ENCODE measurements at regions not wholly inside any gene's neighbourhood (a gene's known extent, or its start where the extent isn't known, plus 50 kb on each side); places are given as distances from the start of the nearest gene placed in this dataset.

DNA sequence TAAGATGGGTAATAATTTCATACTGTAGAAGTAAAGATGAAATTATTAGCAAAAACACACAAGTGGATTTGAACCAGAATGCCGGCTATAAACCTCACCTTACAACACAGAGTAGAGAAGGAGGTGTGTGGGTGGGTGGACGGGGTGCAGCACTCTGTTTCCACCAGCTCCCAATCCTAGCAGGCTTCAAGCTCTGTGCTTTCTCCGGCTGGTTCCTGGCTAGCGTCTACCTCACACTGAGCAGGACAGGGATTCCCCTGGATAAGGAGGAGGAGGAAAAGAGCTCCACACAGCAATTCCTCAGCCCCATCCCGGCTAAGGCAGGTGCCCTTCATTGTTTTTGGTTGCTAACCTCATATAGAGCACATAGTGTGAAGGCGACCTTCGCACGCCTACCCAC, 453.3 kb downstream of the C6orf118 start:
- Histone ChIP-seq H3K4me1 (ENCODE audit: control insufficient read depth in 2 of 2, insufficient read depth in 2 of 2, low read length in 2 of 2) (no peaks in the 10 kb centered on the region), H3K27me3 (ENCODE audit: control insufficient read depth in 2 of 2, insufficient read depth in 2 of 2, low read length in 2 of 2) (no peaks in the 10 kb centered on the region), H3K4me3 (ENCODE audit: low read length) (no peak overlapping the region), H3K36me3 (ENCODE audit: control insufficient read depth in 2 of 3, insufficient read depth in 3 of 3, low read length in 3 of 3) (no peaks in the 10 kb centered on the region), H3K27ac (ENCODE audit: low read depth, low read length) (no peak overlapping the region), H3K9me3 (ENCODE audit: control insufficient read depth in 2 of 3, low read length in 3 of 3) (no peaks in the 10 kb centered on the region)
- H3K36me3 Mint-ChIP-seq: no peaks in the 10 kb centered on the region
- no peak overlapping the region for H3K4me3 Mint-ChIP-seq
- H3K9me3 Mint-ChIP-seq: peaks cover 0 to 7% (median 0%) of the 10 kb centered on the region in 11 donors
- ChIA-PET POLR2A (no interaction called here), CTCF (no interaction called here)
- intact Hi-C loops (cut with micrococcal nuclease): no loop called here
- H3K27ac Mint-ChIP-seq: no peak overlapping the region
- no peaks in the 10 kb centered on the region for H3K4me1 Mint-ChIP-seq
- no peak for ATAC-seq
- H3K27me3 Mint-ChIP-seq: no peaks in the 10 kb centered on the region
- no peak for DNase-seq

GRCh38 chr6:164855281-164855680, 454.1 kb downstream of the C6orf118 start:
- no peak overlapping the region for H3K27ac Mint-ChIP-seq
- CTCF ChIA-PET: no interaction called here
- POLR2A ChIA-PET: no interaction called here
- Histone ChIP-seq H3K36me3 (ENCODE audit: control insufficient read depth in 2 of 3, insufficient read depth in 3 of 3, low read length in 3 of 3) (no peaks in the 10 kb centered on the region), H3K4me3 (ENCODE audit: low read length) (no peak overlapping the region), H3K27ac (ENCODE audit: low read depth, low read length) (no peak overlapping the region), H3K9me3 (ENCODE audit: control insufficient read depth in 2 of 3, low read length in 3 of 3) (no peaks in the 10 kb centered on the region), H3K27me3 (ENCODE audit: control insufficient read depth in 2 of 2, insufficient read depth in 2 of 2, low read length in 2 of 2) (no peaks in the 10 kb centered on the region), H3K4me1 (ENCODE audit: control insufficient read depth in 2 of 2, insufficient read depth in 2 of 2, low read length in 2 of 2) (no peaks in the 10 kb centered on the region)
- no peak overlapping the region for H3K4me3 Mint-ChIP-seq
- H3K36me3 Mint-ChIP-seq: no peaks in the 10 kb centered on the region
- peaks cover 0 to 7% (median 0%) of the 10 kb centered on the region in 11 donors for H3K9me3 Mint-ChIP-seq
- ATAC-seq (no peak), DNase-seq (no peak)
- no peaks in the 10 kb centered on the region for H3K27me3 Mint-ChIP-seq
- no peaks in the 10 kb centered on the region for H3K4me1 Mint-ChIP-seq
- intact Hi-C loops (cut with micrococcal nuclease): no loop called here

GRCh38 chr6:164854526-164854925, 454.9 kb downstream of the C6orf118 start:
- Mint-ChIP-seq H3K4me3 (no peak overlapping the region), H3K9me3 (peaks cover 0 to 5% (median 0%) of the 10 kb centered on the region in 11 donors), H3K36me3 (no peaks in the 10 kb centered on the region), H3K27ac (no peak overlapping the region), H3K27me3 (no peaks in the 10 kb centered on the region), H3K4me1 (no peaks in the 10 kb centered on the region)
- Histone ChIP-seq H3K36me3 (ENCODE audit: control insufficient read depth in 2 of 3, insufficient read depth in 3 of 3, low read length in 3 of 3) (no peaks in the 10 kb centered on the region), H3K27ac (ENCODE audit: low read depth, low read length) (no peak overlapping the region), H3K9me3 (ENCODE audit: control insufficient read depth in 2 of 3, low read length in 3 of 3) (no peaks in the 10 kb centered on the region), H3K4me3 (ENCODE audit: low read length) (no peak overlapping the region), H3K27me3 (ENCODE audit: control insufficient read depth in 2 of 2, insufficient read depth in 2 of 2, low read length in 2 of 2) (no peaks in the 10 kb centered on the region), H3K4me1 (ENCODE audit: control insufficient read depth in 2 of 2, insufficient read depth in 2 of 2, low read length in 2 of 2) (no peaks in the 10 kb centered on the region)
- intact Hi-C loops (cut with micrococcal nuclease): no loop called here
- ChIA-PET POLR2A (no interaction called here), CTCF (no interaction called here)
- no peak for DNase-seq
- no peak for ATAC-seq

- Histone ChIP-seq H3K4me1 (ENCODE audit: control insufficient read depth in 2 of 2, insufficient read depth in 2 of 2, low read length in 2 of 2) (no peaks in the 10 kb centered on the region), H3K4me3 (ENCODE audit: low read length) (no peak overlapping the region), H3K27me3 (ENCODE audit: control insufficient read depth in 2 of 2, insufficient read depth in 2 of 2, low read length in 2 of 2) (no peaks in the 10 kb centered on the region), H3K36me3 (ENCODE audit: control insufficient read depth in 2 of 3, insufficient read depth in 3 of 3, low read length in 3 of 3) (no peaks in the 10 kb centered on the region), H3K27ac (ENCODE audit: low read depth, low read length) (no peak overlapping the region), H3K9me3 (ENCODE audit: control insufficient read depth in 2 of 3, low read length in 3 of 3) (no peaks in the 10 kb centered on the region)
- Mint-ChIP-seq H3K4me1 (no peaks in the 10 kb centered on the region), H3K27ac (no peak overlapping the region), H3K4me3 (no peak overlapping the region), H3K9me3 (peaks cover 0 to 21% (median 4%) of the 10 kb centered on the region in 11 donors), H3K36me3 (no peaks in the 10 kb centered on the region), H3K27me3 (no peaks in the 10 kb centered on the region)
- ATAC-seq: no peak
- no peak for DNase-seq
- intact Hi-C loops (cut with micrococcal nuclease): no loop called here
- ChIA-PET POLR2A (no interaction called here), CTCF (no interaction called here)
Measured at GRCh38 chr6:164845773-164846172, 463.6 kb downstream of the C6orf118 start.

DNA sequence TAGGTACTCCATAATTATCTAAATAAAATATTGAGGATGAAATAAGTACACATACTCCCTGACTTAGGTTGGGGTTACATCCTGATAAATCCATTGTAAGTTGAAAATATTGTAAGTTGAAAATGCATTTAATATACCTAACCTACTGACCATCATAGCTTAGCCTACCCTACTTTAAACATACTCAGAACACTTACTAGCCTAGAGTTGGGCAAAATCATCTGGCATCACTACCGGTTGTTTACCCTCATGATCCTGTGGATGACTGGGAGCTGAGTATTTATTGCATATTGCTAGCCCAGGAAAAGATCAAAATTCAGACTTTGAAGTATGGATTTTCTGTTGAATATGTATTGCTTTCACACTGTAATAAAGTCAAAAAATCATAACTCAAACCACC, 467.3 kb downstream of the C6orf118 start:
- H3K4me3 ChIP-seq (ENCODE audit: low read length): no peak overlapping the region
- Mint-ChIP-seq H3K27me3 (no peaks in the 10 kb centered on the region), H3K4me3 (no peak overlapping the region), H3K9me3 (peaks cover 0 to 22% (median 2%) of the 10 kb centered on the region in 11 donors), H3K27ac (no peak overlapping the region), H3K36me3 (no peaks in the 10 kb centered on the region), H3K4me1 (no peaks in the 10 kb centered on the region)
- ChIA-PET CTCF (no interaction called here), POLR2A (no interaction called here)
- no peaks in the 10 kb centered on the region for H3K36me3 ChIP-seq (ENCODE audit: control insufficient read depth in 2 of 3, insufficient read depth in 3 of 3, low read length in 3 of 3)
- H3K27ac ChIP-seq (ENCODE audit: low read depth, low read length): no peak overlapping the region
- H3K27me3 ChIP-seq (ENCODE audit: control insufficient read depth in 2 of 2, insufficient read depth in 2 of 2, low read length in 2 of 2): no peaks in the 10 kb centered on the region
- no peaks in the 10 kb centered on the region for H3K4me1 ChIP-seq (ENCODE audit: control insufficient read depth in 2 of 2, insufficient read depth in 2 of 2, low read length in 2 of 2)
- no peak for ATAC-seq
- intact Hi-C loops (cut with micrococcal nuclease): no loop called here
- no peak for DNase-seq
- H3K9me3 ChIP-seq (ENCODE audit: control insufficient read depth in 2 of 3, low read length in 3 of 3): no peaks in the 10 kb centered on the region

GRCh38 chr6:164838068-164838615, 471.3 kb downstream of the C6orf118 start:
- no peak for ATAC-seq
- Histone ChIP-seq H3K4me1 (ENCODE audit: control insufficient read depth in 2 of 2, insufficient read depth in 2 of 2, low read length in 2 of 2) (no peaks in the 10 kb centered on the region), H3K4me3 (ENCODE audit: low read length) (no peak overlapping the region), H3K27ac (ENCODE audit: low read depth, low read length) (no peak overlapping the region), H3K36me3 (ENCODE audit: control insufficient read depth in 2 of 3, insufficient read depth in 3 of 3, low read length in 3 of 3) (no peaks in the 10 kb centered on the region), H3K27me3 (ENCODE audit: control insufficient read depth in 2 of 2, insufficient read depth in 2 of 2, low read length in 2 of 2) (no peaks in the 10 kb centered on the region), H3K9me3 (ENCODE audit: control insufficient read depth in 2 of 3, low read length in 3 of 3) (no peaks in the 10 kb centered on the region)
- DNase-seq: no peak
- intact Hi-C loops (cut with micrococcal nuclease): no loop called here
- H3K4me3 Mint-ChIP-seq: no peak overlapping the region
- no peak overlapping the region for H3K27ac Mint-ChIP-seq
- no peaks in the 10 kb centered on the region for H3K27me3 Mint-ChIP-seq
- H3K36me3 Mint-ChIP-seq: no peaks in the 10 kb centered on the region
- ChIA-PET POLR2A (no interaction called here), CTCF (no interaction called here)
- H3K9me3 Mint-ChIP-seq: peaks cover 0 to 24% (median 5%) of the 10 kb centered on the region in 11 donors
- no peaks in the 10 kb centered on the region for H3K4me1 Mint-ChIP-seq

DNA sequence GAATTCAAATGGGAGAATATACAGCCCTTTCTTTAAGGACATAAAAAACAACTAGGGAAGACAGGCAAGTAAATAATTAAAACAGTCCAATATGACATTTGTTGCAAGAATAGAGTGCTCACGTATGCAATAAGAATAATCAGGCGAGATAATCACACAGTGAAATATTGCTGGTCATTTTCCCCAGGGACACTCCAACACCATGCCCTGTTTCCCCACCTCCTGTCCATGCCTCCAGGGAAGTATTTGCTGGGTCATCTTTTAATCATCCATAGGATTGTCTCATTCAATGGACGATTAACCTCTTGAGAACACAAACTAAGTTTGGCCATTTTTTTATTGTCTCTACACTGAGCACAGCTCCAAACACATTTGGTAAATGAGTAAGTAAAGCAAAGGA, 472.9 kb downstream of the C6orf118 start:
- intact Hi-C loops (cut with micrococcal nuclease): no loop called here
- ChIA-PET POLR2A (no interaction called here), CTCF (interaction anchor here (0.6 kb wide), 1 partner anchor 590 kb away, joined by 5 read pairs; no protein-coding TSS in a partner anchor)
- Mint-ChIP-seq H3K4me1 (no peaks in the 10 kb centered on the region), H3K27ac (no peak overlapping the region), H3K4me3 (no peak overlapping the region), H3K9me3 (peaks cover 0 to 18% (median 5%) of the 10 kb centered on the region in 11 donors), H3K36me3 (no peaks in the 10 kb centered on the region), H3K27me3 (no peaks in the 10 kb centered on the region)
- no peak for ATAC-seq
- no peaks in the 10 kb centered on the region for H3K36me3 ChIP-seq (ENCODE audit: control insufficient read depth in 2 of 3, insufficient read depth in 3 of 3, low read length in 3 of 3)
- no peak overlapping the region for H3K4me3 ChIP-seq (ENCODE audit: low read length)
- no peaks in the 10 kb centered on the region for H3K4me1 ChIP-seq (ENCODE audit: control insufficient read depth in 2 of 2, insufficient read depth in 2 of 2, low read length in 2 of 2)
- H3K27me3 ChIP-seq (ENCODE audit: control insufficient read depth in 2 of 2, insufficient read depth in 2 of 2, low read length in 2 of 2): no peaks in the 10 kb centered on the region
- no peak for DNase-seq
- no peak overlapping the region for H3K27ac ChIP-seq (ENCODE audit: low read depth, low read length)
- no peaks in the 10 kb centered on the region for H3K9me3 ChIP-seq (ENCODE audit: control insufficient read depth in 2 of 3, low read length in 3 of 3)
